ENCODE measurements at regions not wholly inside any gene's neighbourhood (a gene's known extent, or its start where the extent isn't known, plus 50 kb on each side); places are given as distances from the start of the nearest gene placed in this dataset.

- no peak for TF ChIP-seq POLR2A (IDR thresholded peaks at IDR 0.05; ENCODE audit: low read depth, low read length)
- DNase-seq (ENCODE audit: insufficient read length, low spot score) (no peak), FAIRE-seq (no peak)
Observed at GRCh38 chr4:114177628-114178027, 198.2 kb upstream of the ARSJ start.

- no peak for TF ChIP-seq POLR2A (IDR thresholded peaks at IDR 0.05; ENCODE audit: low read depth, low read length)
- DNase-seq (ENCODE audit: insufficient read length, low spot score) (no peak), FAIRE-seq (no peak)
Observed at GRCh38 chr4:114178392-114178791, 198.9 kb upstream of the ARSJ start.

GRCh38 chr4:114180481-114180880, 201.0 kb upstream of the ARSJ start:
- DNase-seq (ENCODE audit: insufficient read length, low spot score), result no peak
- FAIRE-seq, result no peak
- no peak for TF ChIP-seq POLR2A (IDR thresholded peaks at IDR 0.05; ENCODE audit: low read depth, low read length)

- FAIRE-seq (no peak), DNase-seq (ENCODE audit: insufficient read length, low spot score) (no peak)
- no peak for TF ChIP-seq POLR2A (IDR thresholded peaks at IDR 0.05; ENCODE audit: low read depth, low read length)
Observed at GRCh38 chr4:114184901-114185300, 205.5 kb upstream of the ARSJ start.

GRCh38 chr4:114187592-114187991, 208.1 kb upstream of the ARSJ start:
- no peak for TF ChIP-seq POLR2A (IDR thresholded peaks at IDR 0.05; ENCODE audit: low read depth, low read length)
- DNase-seq (ENCODE audit: insufficient read length, low spot score) (no peak), FAIRE-seq (no peak)

- DNase-seq (ENCODE audit: insufficient read length, low spot score) (no peak), FAIRE-seq (no peak)
- no peak for TF ChIP-seq POLR2A (IDR thresholded peaks at IDR 0.05; ENCODE audit: low read depth, low read length)
Observed at GRCh38 chr4:114191496-114191895, 212.0 kb upstream of the ARSJ start.

- no peak for TF ChIP-seq POLR2A (IDR thresholded peaks at IDR 0.05; ENCODE audit: low read depth, low read length)
Observed at GRCh38 chr4:114192854-114193253, 213.4 kb upstream of the ARSJ start.

GRCh38 chr4:114193624-114194399, 214.4 kb upstream of the ARSJ start:
- no peak for DNase-seq (ENCODE audit: insufficient read length, low spot score)
- no peak for FAIRE-seq
- TF ChIP-seq POLR2A (IDR thresholded peaks at IDR 0.05; ENCODE audit: low read depth, low read length), result no peak

More at GRCh38 chr4:114192854-114193253, 213.4 kb upstream of the ARSJ start:
- DNase-seq (ENCODE audit: insufficient read length, low spot score), result no peak
- no peak for FAIRE-seq

GRCh38 chr4:114196606-114197005, 217.2 kb upstream of the ARSJ start:
- no peak for TF ChIP-seq POLR2A (IDR thresholded peaks at IDR 0.05; ENCODE audit: low read depth, low read length)
- no peak for DNase-seq (ENCODE audit: insufficient read length, low spot score)
- FAIRE-seq, result no peak

- TF ChIP-seq POLR2A (IDR thresholded peaks at IDR 0.05; ENCODE audit: low read depth, low read length), result no peak
- DNase-seq (ENCODE audit: insufficient read length, low spot score) (no peak), FAIRE-seq (no peak)
Observed at GRCh38 chr4:114200026-114200425, 220.6 kb upstream of the ARSJ start.

- no peak for FAIRE-seq
- no peak for TF ChIP-seq POLR2A (IDR thresholded peaks at IDR 0.05; ENCODE audit: low read depth, low read length)
Observed at GRCh38 chr4:114205261-114205660, 225.8 kb upstream of the ARSJ start.

GRCh38 chr4:114208574-114209151, 229.2 kb upstream of the ARSJ start:
- DNase-seq (ENCODE audit: insufficient read length, low spot score) (no peak), FAIRE-seq (no peak)
- no peak for TF ChIP-seq POLR2A (IDR thresholded peaks at IDR 0.05; ENCODE audit: low read depth, low read length)

More at GRCh38 chr4:114205261-114205660, 225.8 kb upstream of the ARSJ start:
- no peak for DNase-seq (ENCODE audit: insufficient read length, low spot score)

GRCh38 chr4:114209584-114209983, 230.1 kb upstream of the ARSJ start:
- FAIRE-seq, result no peak
- no peak for DNase-seq (ENCODE audit: insufficient read length, low spot score)
- TF ChIP-seq POLR2A (IDR thresholded peaks at IDR 0.05; ENCODE audit: low read depth, low read length), result no peak

GRCh38 chr4:114211556-114211955, 232.1 kb upstream of the ARSJ start:
- DNase-seq (ENCODE audit: insufficient read length, low spot score) (no peak), FAIRE-seq (no peak)
- no peak for TF ChIP-seq POLR2A (IDR thresholded peaks at IDR 0.05; ENCODE audit: low read depth, low read length)
